ENCODE measurements at regions not wholly inside any gene's neighbourhood (a gene's known extent, or its start where the extent isn't known, plus 50 kb on each side); places are given as distances from the start of the nearest gene placed in this dataset.

GRCh38 chr9:117587263-117587662 lies 116.9 kb upstream of the TLR4 start:
- TF ChIP-seq CTCF (IDR thresholded peaks at IDR 0.05) (no peak), POLR2A (IDR thresholded peaks at IDR 0.05) (no peak)

Measured in testis (tissue), 2 donors.